Inflammatory macrophage treated with lipopolysaccharide for 4 hours (primary cell): ENCODE measurements at regions not wholly inside any gene's neighbourhood (a gene's known extent, or its start where the extent isn't known, plus 50 kb on each side); places are given as distances from the start of the nearest gene placed in this dataset.

Source experiments
- DNase-seq: peaks from one replicate; pipeline ENCODE4 v3.0.0-alpha.2; 2020

- DNase-seq = peak; percentile 25
Observed at GRCh38 chr2:120520929-120521912, 175.3 kb downstream of the INHBB start.

GRCh38 chr2:120522151-120522751 is 176.3 kb downstream of the INHBB start:
- no peak for DNase-seq

- DNase-seq = no peak
Observed at GRCh38 chr2:120523766-120524165, 177.8 kb downstream of the INHBB start.

- no peak for DNase-seq
Observed at GRCh38 chr2:120524174-120524573, 178.2 kb downstream of the INHBB start.

GRCh38 chr2:120525056-120526046 is 179.4 kb downstream of the INHBB start:
- peak; percentile 30 for DNase-seq

GRCh38 chr2:120526047-120526562 is 180.2 kb downstream of the INHBB start:
- no peak for DNase-seq

GRCh38 chr2:120526997-120527945 is 181.3 kb downstream of the INHBB start:
- DNase-seq = no peak

GRCh38 chr2:120528051-120528692 is 182.2 kb downstream of the INHBB start:
- DNase-seq = no peak

- DNase-seq = no peak
Observed at GRCh38 chr2:120528693-120529076, 182.7 kb downstream of the INHBB start.

- DNase-seq = no peak
Observed at GRCh38 chr2:120530781-120531180, 184.8 kb downstream of the INHBB start.

- peak; percentile 16 for DNase-seq
Observed at GRCh38 chr2:120531365-120531764, 185.4 kb downstream of the INHBB start.

- DNase-seq = no peak
Observed at GRCh38 chr2:120531863-120532600, 186.1 kb downstream of the INHBB start.

- no peak for DNase-seq
Observed at GRCh38 chr2:120533625-120534024, 187.7 kb downstream of the INHBB start.

GRCh38 chr2:120534457-120534856 is 188.5 kb downstream of the INHBB start:
- no peak for DNase-seq

- DNase-seq = no peak
Observed at GRCh38 chr2:120535081-120535480, 189.1 kb downstream of the INHBB start.

GRCh38 chr2:120536141-120536540 is 190.2 kb downstream of the INHBB start:
- no peak for DNase-seq

- no peak for DNase-seq
Observed at GRCh38 chr2:120538691-120539423, 192.9 kb downstream of the INHBB start.

GRCh38 chr2:120539424-120539936 is 193.5 kb downstream of the INHBB start:
- no peak for DNase-seq
